Small intestine (tissue), 7 donors: ENCODE measurements at regions not wholly inside any gene's neighbourhood (a gene's known extent, or its start where the extent isn't known, plus 50 kb on each side); places are given as distances from the start of the nearest gene placed in this dataset.

Source experiments
- DNase-seq, 2 donors: peaks; one replicate each; pipeline versions ENCODE4 v3.0.0 to v3.0.0-alpha.2; 2013
- FAIRE-seq: peaks from 2 replicates; lab custom pipeline; 2012; peaks lifted over from hg19 to GRCh38; lab: Jason Lieb, UNC
- H3K27ac ChIP-seq, 3 donors: one replicate each; pipeline ENCODE4 v1.5.1; 2013; ENCODE audit warnings: low read length in 2 of 3, mild to moderate bottlenecking in 2 of 3, control low read depth in 1 of 3, inconsistent platforms in 1 of 3, low read depth in 1 of 3, moderate library complexity in 1 of 3
- H3K27me3 ChIP-seq, 3 donors: one replicate each; pipeline ENCODE4 v1.6.1; 2013; ENCODE audit warnings: low read length in 3 of 3, inconsistent platforms in 1 of 3; ENCODE audit not compliant: control insufficient read depth in 3 of 3, insufficient read depth in 3 of 3
- H3K36me3 ChIP-seq, 3 donors: one replicate each; pipeline ENCODE4 v1.6.1; 2013; ENCODE audit warnings: low read length in 3 of 3, inconsistent platforms in 1 of 3, low read depth in 1 of 3, mild to moderate bottlenecking in 1 of 3, moderate library complexity in 1 of 3; ENCODE audit not compliant: control insufficient read depth in 3 of 3, insufficient read depth in 2 of 3
- H3K4me1 ChIP-seq, 3 donors: one replicate each; pipeline ENCODE4 v1.6.1; 2013; ENCODE audit warnings: low read length in 2 of 3, inconsistent platforms in 1 of 3, low read depth in 1 of 3, mild to moderate bottlenecking in 1 of 3, moderate library complexity in 1 of 3; ENCODE audit not compliant: control insufficient read depth in 3 of 3, insufficient read depth in 2 of 3
- H3K4me3 ChIP-seq, 3 donors: one replicate each; pipeline ENCODE4 v1.5.1; 2013; ENCODE audit warnings: low read length in 3 of 3, control low read depth in 1 of 3, inconsistent platforms in 1 of 3, low read depth in 1 of 3, mild to moderate bottlenecking in 1 of 3, moderate library complexity in 1 of 3
- H3K9me3 ChIP-seq, 2 donors: one replicate each; pipeline ENCODE4 v1.6.1; 2013; ENCODE audit warnings: low read depth in 1 of 2, low read length in 1 of 2; ENCODE audit not compliant: control insufficient read depth in 2 of 2, insufficient read depth in 1 of 2
- WGBS, 3 donors: extraction: QIAGEN DNeasy Blood & Tissue Kit; methylation state at CpG; one replicate each; pipeline ENCODE4 v1.1.7; 2013; 5-methylcytosine and 5-hydroxymethylcytosine counted together
- donor health status: healthy with polysubstance abuse.
- donor health status: control.
- donor health status: control.
- donor health status: Bipolar disorder and iron deficiency.
- donor health status: healthy.

DNA sequence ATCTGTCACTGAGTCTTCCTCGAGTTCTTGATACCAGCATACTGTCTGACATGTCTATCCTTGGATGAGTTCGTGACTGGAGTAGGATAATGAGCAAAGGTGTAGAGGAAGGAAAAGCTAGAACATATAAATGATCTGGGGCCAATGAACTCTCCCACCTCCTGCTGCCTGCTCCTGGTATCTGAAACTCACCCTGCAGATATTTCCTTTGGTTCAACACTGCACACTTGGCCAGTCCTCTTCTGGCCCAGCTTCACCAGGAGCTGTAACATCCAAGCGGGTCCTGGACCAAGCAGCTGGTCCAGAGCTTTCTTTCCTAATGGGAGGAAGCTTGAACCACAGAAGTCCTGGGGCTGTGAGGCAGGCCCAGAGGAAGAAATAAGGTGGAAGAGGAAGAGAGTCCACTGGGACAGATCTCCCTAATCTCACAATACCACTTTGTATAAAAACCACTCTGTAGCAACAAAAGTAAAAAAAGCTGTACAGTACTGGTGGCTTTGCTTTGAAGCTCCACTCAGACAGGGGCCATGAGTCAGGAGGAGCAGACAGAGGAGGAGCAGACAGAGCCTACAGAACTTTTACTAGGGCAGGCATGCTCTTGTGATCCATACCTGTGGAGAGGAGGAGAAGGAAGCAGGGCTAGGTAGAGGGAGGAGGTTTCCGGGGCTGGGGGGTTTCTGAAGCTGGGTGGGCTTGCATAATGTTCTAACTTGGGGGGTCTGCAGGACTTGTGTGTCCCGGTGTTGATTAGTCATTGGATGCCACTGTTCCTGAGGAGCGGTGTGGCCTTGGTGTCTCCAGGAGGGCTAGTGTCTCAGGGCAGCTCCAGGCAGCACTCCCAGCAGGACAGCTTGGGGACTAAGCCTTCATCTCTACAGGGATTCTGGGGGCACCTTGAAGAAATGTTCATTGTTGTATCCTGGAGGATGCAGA lies 166.9 kb downstream of the ABHD5 start:
- H3K9me3 ChIP-seq = no peaks in the 10 kb centered on the region
- H3K27me3 ChIP-seq = peaks cover 3 to 39% (median 8%) of the 10 kb centered on the region in 3 donors
- H3K36me3 ChIP-seq = no peaks in the 10 kb centered on the region
- FAIRE-seq (no peak), DNase-seq (no peak)
- H3K4me3 ChIP-seq = no peak overlapping the region
- H3K4me1 ChIP-seq = no peaks in the 10 kb centered on the region
- H3K27ac ChIP-seq = no peak overlapping the region
- 60 to 69% (median 63%) methylated on average over 6 of the region's 6 CpGs for WGBS, 3 donors

DNA sequence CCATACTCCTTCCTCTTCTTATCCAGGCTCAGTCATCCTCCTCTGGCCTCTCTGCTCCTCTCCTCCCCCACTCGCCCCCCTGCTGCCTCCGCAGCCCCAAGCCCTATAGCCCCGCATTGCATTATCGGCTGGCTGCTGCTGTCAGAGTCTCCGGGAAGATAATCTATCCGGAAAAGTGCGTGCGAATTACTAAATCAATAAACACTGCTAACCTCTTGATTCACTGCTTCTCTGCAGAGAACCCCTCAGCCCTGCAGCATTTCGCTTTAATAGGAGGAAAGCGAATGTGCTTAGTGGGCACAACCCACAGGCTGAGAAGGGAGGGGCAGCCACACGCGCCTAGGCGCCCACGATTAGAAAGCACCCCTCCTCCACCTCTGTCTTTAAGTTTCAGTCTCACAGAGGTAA lies 167.6 kb downstream of the ABHD5 start:
- no peaks in the 10 kb centered on the region for H3K9me3 ChIP-seq
- H3K4me1 ChIP-seq = no peaks in the 10 kb centered on the region
- FAIRE-seq (no peak), DNase-seq (peak in 1 of 2 donors; percentile 24)
- no peak overlapping the region for H3K4me3 ChIP-seq
- H3K27me3 ChIP-seq = peaks cover 3 to 39% (median 8%) of the 10 kb centered on the region in 3 donors
- WGBS, 3 donors = 12 to 17% (median 15%) methylated on average over 14 of the region's 14 CpGs
- H3K27ac ChIP-seq = no peak overlapping the region
- H3K36me3 ChIP-seq = no peaks in the 10 kb centered on the region

DNA sequence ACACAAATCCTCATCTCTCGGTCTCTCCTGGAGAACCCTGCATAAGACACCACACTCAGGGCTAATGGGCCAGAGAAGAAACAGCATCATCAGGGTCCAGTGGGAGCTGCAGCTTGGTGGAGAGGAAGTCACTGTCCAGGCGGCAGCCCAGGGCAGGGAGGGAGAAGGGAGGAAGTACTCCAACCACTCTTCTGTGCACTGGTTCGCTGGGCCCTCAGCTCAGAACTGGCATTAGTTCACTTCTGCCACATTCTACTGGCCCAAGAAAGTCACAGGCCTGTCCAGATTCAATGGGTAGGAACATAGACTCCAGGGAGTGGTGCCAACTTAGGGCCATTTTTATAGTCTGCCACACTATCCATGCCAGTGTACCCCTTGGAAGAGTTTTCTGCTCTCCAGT lies 169.0 kb downstream of the ABHD5 start:
- no peak for FAIRE-seq
- no peak for DNase-seq

DNA sequence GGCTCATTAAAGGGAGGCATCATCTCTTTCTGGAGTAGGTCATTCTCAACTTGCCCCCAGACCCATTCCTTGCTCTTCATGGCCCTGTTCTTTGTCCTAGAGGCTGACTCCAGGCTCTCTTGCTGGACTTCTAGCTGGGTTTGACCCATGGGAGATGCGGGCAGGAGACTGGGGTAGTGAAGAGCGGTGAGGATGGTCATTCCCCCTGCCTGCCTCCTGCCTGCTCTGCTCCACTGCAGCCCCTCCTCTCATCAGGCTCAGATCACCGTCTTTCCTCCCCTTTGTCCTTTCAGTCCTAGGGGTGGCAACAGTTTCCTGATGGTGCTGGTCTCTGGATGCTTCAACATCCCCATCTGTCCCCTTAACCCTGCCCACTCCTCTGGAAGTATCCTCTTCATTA lies 170.9 kb downstream of the ABHD5 start:
- Histone ChIP-seq H3K27ac (no peak overlapping the region), H3K4me1 (no peaks in the 10 kb centered on the region), H3K36me3 (no peaks in the 10 kb centered on the region), H3K27me3 (peaks cover under 1 to 26% (median 7%) of the 10 kb centered on the region in 3 donors), H3K9me3 (no peaks in the 10 kb centered on the region), H3K4me3 (no peak overlapping the region)
- DNase-seq = no peak
- WGBS, 3 donors = 93 to 94% (median 93%) methylated on average over 3 of the region's 3 CpGs
- no peak for FAIRE-seq

More for the DNA sequence above, 169.0 kb downstream of the ABHD5 start:
- no peaks in the 10 kb centered on the region for H3K9me3 ChIP-seq
- peaks cover 3 to 38% (median 8%) of the 10 kb centered on the region in 3 donors for H3K27me3 ChIP-seq
- no peak overlapping the region for H3K4me3 ChIP-seq
- no peaks in the 10 kb centered on the region for H3K36me3 ChIP-seq
- no peaks in the 10 kb centered on the region for H3K4me1 ChIP-seq
- H3K27ac ChIP-seq = no peak overlapping the region
- WGBS, 3 donors = 64 to 89% (median 85%) methylated on average over 3 of the region's 3 CpGs

DNA sequence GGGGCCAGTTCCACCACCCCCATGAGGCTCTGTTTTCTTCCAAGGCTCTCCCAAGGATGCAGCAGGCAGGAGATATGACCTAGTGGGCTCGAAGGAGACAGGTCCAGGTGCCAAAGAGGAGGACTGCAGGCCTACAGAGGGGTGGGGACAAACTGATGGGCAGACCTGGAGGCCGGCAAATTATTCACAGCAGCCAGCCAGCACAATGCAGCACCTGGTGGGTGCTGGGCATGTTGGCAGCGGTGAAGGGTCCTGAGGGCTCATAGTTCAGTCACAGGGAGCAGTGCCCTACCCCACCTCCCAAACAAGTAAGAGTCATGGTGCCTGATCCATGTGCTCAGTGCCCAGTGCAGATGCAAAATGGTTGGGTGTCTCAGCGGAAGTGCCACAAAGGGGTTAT lies 171.7 kb downstream of the ABHD5 start:
- DNase-seq = no peak

DNA sequence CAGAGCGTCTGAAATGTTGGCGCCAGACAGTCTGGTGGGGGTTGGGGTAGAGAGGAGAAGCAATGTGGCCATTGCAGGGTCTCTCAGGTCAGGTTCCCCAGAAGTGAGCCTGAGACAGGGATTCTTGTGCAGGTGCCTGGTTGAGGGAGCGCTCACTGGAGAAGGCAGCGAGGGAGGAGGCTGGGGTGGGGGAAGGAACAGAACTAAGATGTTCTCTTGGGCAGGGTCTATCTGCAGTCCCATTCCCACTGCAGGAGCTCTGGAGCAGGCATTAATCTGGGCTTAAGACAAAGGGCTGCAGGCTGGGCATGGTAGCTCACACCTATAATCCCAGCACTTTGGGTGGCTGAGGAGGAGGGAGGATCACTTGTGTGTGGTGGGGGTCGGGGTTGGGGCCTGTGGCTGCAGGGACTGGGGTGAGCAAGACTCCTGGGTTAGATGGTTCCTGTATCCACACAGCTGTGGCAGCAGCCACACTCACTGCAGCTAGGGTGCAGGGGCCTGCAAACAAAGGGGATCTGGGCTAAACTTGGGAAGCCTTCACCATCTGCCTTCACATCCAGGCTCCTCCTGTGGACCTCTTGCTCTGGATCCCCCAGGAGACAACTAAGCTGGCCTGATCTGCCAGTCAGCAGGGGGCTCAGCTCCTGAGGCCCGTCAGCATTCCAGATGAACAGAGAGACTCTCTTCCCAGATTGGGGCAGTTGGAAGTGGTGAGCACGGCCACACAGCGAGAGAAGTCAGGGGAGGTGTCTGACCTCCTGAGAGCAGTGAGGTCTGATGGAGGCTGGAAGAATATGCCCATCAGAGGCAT lies 172.5 kb downstream of the ABHD5 start:
- Histone ChIP-seq H3K36me3 (no peaks in the 10 kb centered on the region), H3K27ac (no peak overlapping the region), H3K4me3 (no peak overlapping the region), H3K4me1 (no peaks in the 10 kb centered on the region), H3K9me3 (no peaks in the 10 kb centered on the region), H3K27me3 (peaks cover 0 to 15% (median 3%) of the 10 kb centered on the region in 3 donors)
- WGBS, 3 donors = 79 to 87% (median 84%) methylated on average over 8 of the region's 8 CpGs
- no peak for FAIRE-seq
- no peak for DNase-seq

More for the DNA sequence above, 171.7 kb downstream of the ABHD5 start:
- H3K36me3 ChIP-seq = no peaks in the 10 kb centered on the region
- peaks cover 0 to 22% (median 3%) of the 10 kb centered on the region in 3 donors for H3K27me3 ChIP-seq
- FAIRE-seq = no peak
- H3K27ac ChIP-seq = no peak overlapping the region
- WGBS, 3 donors = 65 to 80% (median 75%) methylated on average over 4 of the region's 4 CpGs
- H3K4me1 ChIP-seq = no peaks in the 10 kb centered on the region
- H3K4me3 ChIP-seq = no peak overlapping the region
- H3K9me3 ChIP-seq = no peaks in the 10 kb centered on the region

DNA sequence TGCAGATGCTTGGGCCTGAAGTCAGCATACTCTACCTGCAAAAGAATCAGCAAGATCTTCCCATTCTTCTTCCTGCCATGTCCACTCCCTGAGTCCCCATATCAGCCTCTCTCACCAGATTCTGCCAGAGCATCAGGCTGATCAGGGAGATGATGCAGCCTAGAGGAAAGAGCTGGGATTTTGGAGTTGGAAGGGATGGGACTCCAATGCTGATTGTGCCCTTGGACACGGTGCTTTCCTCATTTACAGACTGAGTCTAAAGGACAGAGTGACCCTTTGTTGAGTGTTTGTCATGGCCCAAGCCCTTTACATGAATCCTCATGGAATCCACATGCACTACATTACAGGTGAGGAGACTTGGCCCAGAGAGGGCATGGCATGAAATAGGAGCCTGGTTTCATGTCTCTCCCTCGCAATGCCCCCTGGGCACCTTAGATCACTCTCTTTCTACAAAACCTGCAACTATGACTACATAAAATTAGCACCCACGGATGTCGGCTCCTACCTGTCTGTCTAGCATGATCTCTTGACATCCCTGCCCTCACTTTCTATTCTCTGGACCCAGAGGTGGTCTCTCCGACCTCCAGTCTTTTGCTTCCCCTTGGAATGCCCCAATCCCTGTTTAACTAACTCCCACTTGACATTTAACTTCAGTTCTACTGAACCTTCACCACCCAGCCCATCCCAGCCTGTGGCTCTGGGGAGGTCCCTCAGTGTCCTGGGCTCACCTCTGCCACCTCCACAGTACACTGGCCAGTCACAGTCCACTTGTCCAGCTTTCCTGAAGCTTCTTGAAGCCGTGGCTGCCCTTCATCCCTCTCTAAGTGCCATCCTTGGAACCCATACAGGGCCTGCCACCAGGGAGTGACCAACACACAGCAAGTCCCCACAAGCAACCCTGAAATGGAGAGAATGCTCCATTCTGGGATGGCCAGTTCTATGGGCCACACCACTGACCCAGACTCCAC lies 173.5 kb downstream of the ABHD5 start:
- Histone ChIP-seq H3K36me3 (no peaks in the 10 kb centered on the region), H3K4me1 (no peaks in the 10 kb centered on the region), H3K27me3 (peaks cover 0 to 12% (median 4%) of the 10 kb centered on the region in 3 donors), H3K4me3 (no peak overlapping the region), H3K9me3 (no peaks in the 10 kb centered on the region), H3K27ac (no peak overlapping the region)
- 51 to 60% (median 52%) methylated on average over 6 of the region's 6 CpGs for WGBS, 3 donors
- DNase-seq (no peak), FAIRE-seq (no peak)
